Endothelial cell of umbilical vein (primary cell): ENCODE measurements at regions not wholly inside any gene's neighbourhood (a gene's known extent, or its start where the extent isn't known, plus 50 kb on each side); places are given as distances from the start of the nearest gene placed in this dataset.

Experiments
- BruUV-seq: library from RNA; stranded (reverse); fragments of 400-500 nt; replicated peaks from 2 replicates; lab custom pipeline; 2021; lab: Mats Ljungman, UMichigan
- CTCF ChIA-PET: fragments of 300-600, 350-600 bp; sonication (Branson Sonifier 250); formaldehyde crosslinking; loops from one replicate; lab custom pipeline; 2021; ENCODE audit warnings: antibody characterized with exemption, inconsistent platforms; lab: Charles Lee
- POLR2A ChIA-PET: fragments of 300-600, 350-600 bp; sonication (Branson Sonifier 250); formaldehyde crosslinking; loops from one replicate; lab custom pipeline; 2021; ENCODE audit warnings: antibody characterized with exemption, inconsistent platforms; lab: Charles Lee
- DNase-seq: peaks from one replicate; pipeline ENCODE4 v3.0.0-alpha.2; 2011; ENCODE audit warnings: low read depth, low spot score
- FAIRE-seq: peaks from 2 replicates; lab custom pipeline; 2011; peaks lifted over from hg19 to GRCh38; lab: Jason Lieb, UNC
- H2AFZ ChIP-seq: 2 replicates; pipeline ENCODE4 v1.6.0; 2012; ENCODE audit warnings: low read depth, low read length, control low read depth, inconsistent platforms
- H3K27ac ChIP-seq: 2 replicates; pipeline ENCODE4 v1.5.1; 2011; ENCODE audit warnings: low read depth, mild to moderate bottlenecking, control low read depth, low read length, moderate library complexity; ENCODE audit not compliant: insufficient read depth
- H3K27me3 ChIP-seq, 2 experiments: 2 replicates each; pipeline versions ENCODE4 v1.6.0 to v1.6.1; 2011; ENCODE audit warnings: low read length in 2 of 2, mixed read lengths in 1 of 2; ENCODE audit not compliant: control insufficient read depth in 2 of 2, insufficient read depth in 2 of 2
- H3K36me3 ChIP-seq, 2 experiments: 2 replicates in 1 of 2; 3 replicates in 1 of 2; pipeline ENCODE4 v1.5.1; 2011; ENCODE audit warnings: low read length in 2 of 2, mild to moderate bottlenecking in 1 of 2, moderate library complexity in 1 of 2; ENCODE audit not compliant: control insufficient read depth in 2 of 2, insufficient read depth in 2 of 2; ENCODE audit errors: extremely low read depth in 1 of 2
- H3K4me1 ChIP-seq: 3 replicates; pipeline ENCODE4 v1.5.1; 2011; ENCODE audit warnings: mild to moderate bottlenecking, low read length; ENCODE audit not compliant: control insufficient read depth, insufficient read depth; ENCODE audit errors: extremely low read depth
- H3K4me2 ChIP-seq: 2 replicates; pipeline ENCODE4 v1.6.1; 2011; ENCODE audit warnings: low read length, control low read depth, mixed read lengths; ENCODE audit not compliant: insufficient read depth
- H3K4me3 ChIP-seq, 3 experiments: fragments of 200-600 bp in 1 of 3; sonication (generic), shearing (Covaris generic) in 1 of 3; replicated peaks in 1 of 3; 2 replicates each; pipeline ENCODE4 v1.5.1; 2011 to 2016; ENCODE audit warnings: control low read depth in 3 of 3, low read length in 3 of 3, mild to moderate bottlenecking in 2 of 3, inconsistent platforms in 1 of 3, low read depth in 1 of 3, moderate library complexity in 1 of 3; ENCODE audit not compliant: insufficient read depth in 1 of 3
- H3K79me2 ChIP-seq: 2 replicates; pipeline ENCODE4 v1.6.0; 2012; ENCODE audit warnings: low read length, inconsistent platforms; ENCODE audit not compliant: control insufficient read depth, insufficient read depth
- H3K9ac ChIP-seq: replicated peaks from 2 replicates; pipeline ENCODE3; 2011; ENCODE audit warnings: low read length, control low read depth; ENCODE audit not compliant: insufficient read depth; ENCODE audit errors: extremely low read depth
- H3K9me1 ChIP-seq: replicated peaks from 3 replicates; pipeline ENCODE4 v1.6.0; 2011; ENCODE audit warnings: mild to moderate bottlenecking, low read length; ENCODE audit not compliant: control insufficient read depth, insufficient read depth; ENCODE audit errors: extremely low read depth
- H3K9me3 ChIP-seq: replicated peaks from 2 replicates; pipeline ENCODE4 v1.5.1; 2012; ENCODE audit warnings: low read length, inconsistent platforms; ENCODE audit not compliant: control insufficient read depth, insufficient read depth
- H4K20me1 ChIP-seq: replicated peaks from 2 replicates; pipeline ENCODE3; 2011; ENCODE audit warnings: mild to moderate bottlenecking, low read length; ENCODE audit not compliant: control insufficient read depth, insufficient read depth; ENCODE audit errors: extremely low read depth
- CTCF ChIP-seq, 2 donors: IDR thresholded peaks; 1 replicate in 1 of 2; 2 replicates in 1 of 2; pipeline ENCODE4 v1.5.1; 2011; ENCODE audit warnings: low read length in 2 of 2, mild to moderate bottlenecking in 2 of 2, moderate library complexity in 2 of 2, control low read depth in 1 of 2, inconsistent platforms in 1 of 2, low read depth in 1 of 2; ENCODE audit not compliant: insufficient read depth in 1 of 2; ENCODE audit errors: extremely low read depth in 1 of 2
- EZH2 ChIP-seq: IDR thresholded peaks from 2 replicates; pipeline ENCODE4 v1.6.1; 2012; ENCODE audit warnings: borderline replicate concordance, low read depth, mild to moderate bottlenecking, moderate library complexity, low read length, inconsistent platforms; ENCODE audit not compliant: severe bottlenecking
- FOS ChIP-seq: IDR thresholded peaks from 2 replicates; pipeline ENCODE4 v1.6.1; 2011; ENCODE audit warnings: mild to moderate bottlenecking, low read length, moderate library complexity, borderline replicate concordance; ENCODE audit not compliant: insufficient read depth
- GATA2 ChIP-seq: IDR thresholded peaks from 2 replicates; pipeline ENCODE4 v1.7.0; 2011; ENCODE audit warnings: low read depth, mild to moderate bottlenecking, moderate library complexity, mixed read lengths, low read length; ENCODE audit not compliant: insufficient read length, insufficient read depth
- JUN ChIP-seq: IDR thresholded peaks from 2 replicates; pipeline ENCODE4 v1.6.1; 2011; ENCODE audit warnings: borderline replicate concordance, low read depth; ENCODE audit not compliant: insufficient read length, insufficient read depth
- MAX ChIP-seq: IDR thresholded peaks from 2 replicates; pipeline ENCODE4 v1.6.1; 2011; ENCODE audit not compliant: insufficient read depth, insufficient read length
- MYC ChIP-seq: IDR thresholded peaks from one replicate; pipeline ENCODE4 v1.6.1; 2011; ENCODE audit warnings: mild to moderate bottlenecking, low read depth, low read length
- POLR2A ChIP-seq: IDR thresholded peaks from 2 replicates; pipeline ENCODE4 v1.6.1; 2012; ENCODE audit warnings: low read depth, mild to moderate bottlenecking, control low read depth, low read length
- POLR2AphosphoS5 ChIP-seq: IDR thresholded peaks from 2 replicates; pipeline ENCODE4 v1.6.1; 2012; ENCODE audit warnings: low read depth, mild to moderate bottlenecking, control low read depth, low read length, moderate library complexity; ENCODE audit not compliant: insufficient read depth
- dilution Hi-C: fragments of 300-500 bp; cut with MboI; formaldehyde crosslinking; loops from one replicate; pipeline ENCODE4 v1.15.0; 2019; ENCODE audit warnings: low sequenced_read_pairs; ENCODE audit not compliant: extremely low pct_ligation_motif_present
- intact Hi-C: fragments of 100-400 bp; cut with micrococcal nuclease; formaldehyde crosslinking; loops from one replicate; pipeline ENCODE4 v1.10.0; 2022

GRCh38 chr2:136394136-136395060, 276.4 kb upstream of the CXCR4 start:
- FAIRE-seq: no peak
- POLR2A ChIA-PET: interaction anchor here (0.6 kb wide), 1 partner anchor 478 kb away, joined by 10 read pairs; no protein-coding TSS in a partner anchor
- H2AFZ ChIP-seq: no peak overlapping the region
- H3K4me2 ChIP-seq: no peak overlapping the region
- DNase-seq: no peak
- peaks cover 0 to 3% of the 10 kb centered on the region in 2 experiments for H3K27me3 ChIP-seq
- H3K79me2 ChIP-seq: no peaks in the 10 kb centered on the region
- no peaks in the 10 kb centered on the region for H3K9me3 ChIP-seq
- H3K36me3 ChIP-seq: no peaks in the 10 kb centered on the region
- no peak overlapping the region for H3K4me3 ChIP-seq
- H3K27ac ChIP-seq: no peak overlapping the region
- TF ChIP-seq POLR2A (no peak), MYC (no peak), POLR2AphosphoS5 (no peak), FOS (no peak), MAX (no peak), JUN (no peak), EZH2 (no peak), CTCF (IDR thresholded peaks at IDR 0.05; ENCODE audit: extremely low read depth in 1 of 2, insufficient read depth in 1 of 2, low read depth in 1 of 2, low read length in 2 of 2) (no peak), GATA2 (no peak)
- dilution Hi-C loops: no loop called here
- H3K9me1 ChIP-seq: no peaks in the 10 kb centered on the region
- intact Hi-C loops: no loop called here
- no peaks in the 10 kb centered on the region for H4K20me1 ChIP-seq
- no TSS peak for BruUV-seq
- CTCF ChIA-PET: interaction anchor here (1.0 kb wide), 1 partner anchor 10 kb away, joined by 3 read pairs; no protein-coding TSS in a partner anchor
- no peak overlapping the region for H3K9ac ChIP-seq
- no peaks in the 10 kb centered on the region for H3K4me1 ChIP-seq
